ENCODE measurements at regions not wholly inside any gene's neighbourhood (a gene's known extent, or its start where the extent isn't known, plus 50 kb on each side); places are given as distances from the start of the nearest gene placed in this dataset.

GRCh38 chr17:77306790-77307478 lies 166.2 kb downstream of the SEC14L1 start:
- H3K4me3 ChIP-seq = no peak overlapping the region
- H3K36me3 ChIP-seq = no peaks in the 10 kb centered on the region
- no peaks in the 10 kb centered on the region for H3K9me3 ChIP-seq
- no peak overlapping the region for H3K27ac ChIP-seq
- peaks cover 7 to 21% of the 10 kb centered on the region in 2 donors for H3K4me1 ChIP-seq
- H3K27me3 ChIP-seq = no peaks in the 10 kb centered on the region
- intact Hi-C loops (cut with DNase I; ENCODE audit: low total_unique reads) = no loop called here
- TF ChIP-seq POLR2AphosphoS5 (IDR thresholded peaks at IDR 0.05) = no peak
- no peak for TF ChIP-seq POLR2A (IDR thresholded peaks at IDR 0.05)
- no peak for TF ChIP-seq CTCF (IDR thresholded peaks at IDR 0.05)
- DNase-seq (ENCODE audit: low spot score in 2 of 2) = no peak

DNA sequence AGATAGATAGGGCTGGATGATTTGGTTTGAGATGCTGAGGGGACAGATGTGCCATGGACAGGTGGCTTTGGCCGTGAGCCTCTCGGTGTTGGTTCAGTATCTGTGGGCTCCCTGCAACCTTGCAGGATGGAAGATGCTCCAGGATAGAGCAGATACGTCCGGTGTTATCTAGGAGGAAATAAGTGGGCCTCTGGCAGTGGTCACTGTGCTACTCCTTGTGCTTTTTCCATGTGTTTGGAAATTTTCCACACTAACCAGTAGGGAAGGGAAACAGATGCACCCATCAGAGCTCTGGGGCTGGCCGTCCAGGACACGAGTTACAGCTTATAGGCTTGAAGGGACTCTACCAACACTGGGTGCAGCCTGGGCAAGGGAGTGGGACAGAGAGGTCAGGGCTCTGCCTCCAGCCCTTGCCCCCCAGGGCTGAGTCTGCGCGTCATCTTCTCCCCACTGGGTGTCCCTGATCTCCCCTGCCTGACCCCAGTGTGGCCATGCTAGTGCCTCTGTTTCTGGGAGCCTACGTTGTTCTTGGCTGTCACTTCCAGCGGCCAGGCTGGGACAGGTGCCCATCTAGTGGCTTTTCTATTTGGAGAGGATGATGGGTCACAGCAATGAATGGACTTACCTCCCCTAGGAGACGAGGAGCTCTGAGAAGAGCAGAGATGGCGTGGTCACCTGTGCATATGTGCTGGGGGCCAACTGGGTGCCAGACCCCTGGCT lies 166.9 kb downstream of the SEC14L1 start:
- intact Hi-C loops (cut with DNase I; ENCODE audit: low total_unique reads) = no loop called here
- H3K36me3 ChIP-seq = no peaks in the 10 kb centered on the region
- no peak for DNase-seq (ENCODE audit: low spot score in 2 of 2)
- no peaks in the 10 kb centered on the region for H3K27me3 ChIP-seq
- TF ChIP-seq POLR2AphosphoS5 (IDR thresholded peaks at IDR 0.05) (no peak), CTCF (IDR thresholded peaks at IDR 0.05) (no peak), POLR2A (IDR thresholded peaks at IDR 0.05) (no peak)
- H3K27ac ChIP-seq = no peak overlapping the region
- H3K4me1 ChIP-seq = peaks cover 7 to 21% of the 10 kb centered on the region in 2 donors
- H3K9me3 ChIP-seq = no peaks in the 10 kb centered on the region
- H3K4me3 ChIP-seq = no peak overlapping the region

- peaks cover 7 to 35% of the 10 kb centered on the region in 2 donors for H3K4me1 ChIP-seq
- DNase-seq (ENCODE audit: low spot score in 2 of 2) = no peak
- H3K4me3 ChIP-seq = no peak overlapping the region
Measured at GRCh38 chr17:77308861-77309726, 168.3 kb downstream of the SEC14L1 start.

DNA sequence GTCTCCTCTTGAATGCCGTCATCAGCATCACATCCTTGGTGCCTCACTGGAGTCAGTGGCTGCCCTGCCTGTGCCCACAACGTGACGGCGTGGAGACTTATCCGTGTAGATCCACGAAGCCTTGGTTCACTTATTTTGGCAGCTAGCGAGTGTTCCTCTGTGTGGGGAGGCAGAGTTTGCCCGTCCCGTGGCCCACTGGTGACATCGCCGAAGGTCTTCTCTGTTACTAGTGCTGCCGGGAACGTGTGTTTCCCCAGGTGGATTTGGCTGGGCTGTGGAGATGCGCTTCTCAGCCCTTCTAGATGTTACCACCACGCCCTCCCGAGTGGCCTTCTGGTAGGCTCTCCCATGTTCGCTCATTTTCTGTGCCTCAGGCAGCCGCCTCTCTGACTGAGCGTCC lies 169.6 kb downstream of the SEC14L1 start:
- Histone ChIP-seq H3K36me3 (no peaks in the 10 kb centered on the region), H3K4me3 (no peak overlapping the region), H3K27me3 (no peaks in the 10 kb centered on the region), H3K9me3 (no peaks in the 10 kb centered on the region), H3K27ac (no peak overlapping the region), H3K4me1 (peaks cover 7 to 35% of the 10 kb centered on the region in 2 donors)
- no peak for TF ChIP-seq CTCF (IDR thresholded peaks at IDR 0.05)
- no peak for TF ChIP-seq POLR2A (IDR thresholded peaks at IDR 0.05)
- no peak for TF ChIP-seq POLR2AphosphoS5 (IDR thresholded peaks at IDR 0.05)
- intact Hi-C loops (cut with DNase I; ENCODE audit: low total_unique reads) = no loop called here
- DNase-seq (ENCODE audit: low spot score in 2 of 2) = no peak

More at GRCh38 chr17:77308861-77309726, 168.3 kb downstream of the SEC14L1 start:
- Histone ChIP-seq H3K27ac (peak overlapping the region; percentile 40 to 63), H3K36me3 (no peaks in the 10 kb centered on the region), H3K9me3 (no peaks in the 10 kb centered on the region), H3K27me3 (no peaks in the 10 kb centered on the region)
- no peak for TF ChIP-seq POLR2AphosphoS5 (IDR thresholded peaks at IDR 0.05)
- no peak for TF ChIP-seq CTCF (IDR thresholded peaks at IDR 0.05)
- TF ChIP-seq POLR2A (IDR thresholded peaks at IDR 0.05) = no peak
- intact Hi-C loops (cut with DNase I; ENCODE audit: low total_unique reads) = no loop called here

Data from breast epithelium (tissue), 4 donors.